ENCODE measurements at regions not wholly inside any gene's neighbourhood (a gene's known extent, or its start where the extent isn't known, plus 50 kb on each side); places are given as distances from the start of the nearest gene placed in this dataset.

DNA sequence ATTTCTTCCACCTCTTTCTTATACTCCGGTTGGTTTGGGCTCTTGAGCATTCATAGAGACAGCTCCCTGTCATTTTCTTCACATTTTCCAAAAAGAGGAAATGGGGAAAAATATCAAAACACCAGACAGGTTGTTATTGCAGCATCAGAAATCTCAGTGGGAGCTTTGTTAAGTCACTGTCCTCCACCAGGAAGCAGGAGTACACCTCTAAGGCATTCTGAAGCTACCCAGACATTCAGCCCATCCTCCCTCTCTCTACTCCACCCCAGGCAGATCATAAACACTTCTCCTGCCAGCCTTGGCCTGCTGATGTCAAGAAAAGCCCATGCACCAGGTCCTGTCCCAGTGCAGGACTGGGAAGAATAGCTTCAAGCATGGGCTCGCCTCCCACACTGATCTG lies 1198.3 kb downstream of the VRK1 start:
- TF ChIP-seq POLR2AphosphoS5 (IDR thresholded peaks at IDR 0.05) (no peak), POLR2A (IDR thresholded peaks at IDR 0.05) (no peak)

All from breast epithelium (tissue), 3 donors.